ENCODE measurements at regions not wholly inside any gene's neighbourhood (a gene's known extent, or its start where the extent isn't known, plus 50 kb on each side); places are given as distances from the start of the nearest gene placed in this dataset.

DNA sequence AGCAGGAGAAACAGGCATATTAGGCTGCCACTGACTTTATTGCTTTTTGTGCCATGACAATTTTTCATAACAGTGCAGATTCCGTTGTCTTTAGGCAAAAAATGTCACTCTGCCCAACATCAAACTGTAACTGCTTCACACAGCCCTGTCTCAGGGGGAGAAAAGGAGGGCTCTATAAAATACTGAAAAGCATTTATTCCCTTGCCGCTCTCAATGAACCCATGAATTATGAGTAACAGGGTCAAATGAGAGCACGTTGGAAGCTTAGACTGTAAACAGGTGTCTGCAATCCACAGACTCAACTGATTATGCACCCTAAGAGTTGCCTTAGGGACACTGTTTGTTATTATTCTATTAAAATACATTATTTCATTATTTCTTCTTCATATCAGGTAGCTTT, 292.1 kb upstream of the FMN2 start:
- no peak for DNase-seq (ENCODE audit: low read depth)

DNA sequence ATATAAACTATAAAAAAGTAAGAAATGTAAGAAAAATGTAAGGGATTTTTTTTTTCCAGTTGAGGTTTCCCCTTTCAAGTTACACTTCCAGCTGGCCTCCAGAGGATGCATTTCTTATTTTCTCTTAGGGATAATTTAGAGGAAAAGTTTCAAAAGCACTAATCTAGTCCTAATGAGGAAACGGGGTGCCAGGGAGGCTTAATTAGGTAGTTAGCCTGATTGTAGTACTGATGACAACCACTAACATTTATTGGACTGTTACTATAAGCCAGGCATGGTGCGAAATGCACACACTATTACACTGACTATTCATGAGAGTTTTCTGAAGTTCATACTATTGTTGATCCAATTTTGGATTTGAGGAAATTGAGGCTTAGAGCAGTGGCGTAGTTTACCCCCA, 290.8 kb upstream of the FMN2 start:
- DNase-seq (ENCODE audit: low read depth): no peak

DNA sequence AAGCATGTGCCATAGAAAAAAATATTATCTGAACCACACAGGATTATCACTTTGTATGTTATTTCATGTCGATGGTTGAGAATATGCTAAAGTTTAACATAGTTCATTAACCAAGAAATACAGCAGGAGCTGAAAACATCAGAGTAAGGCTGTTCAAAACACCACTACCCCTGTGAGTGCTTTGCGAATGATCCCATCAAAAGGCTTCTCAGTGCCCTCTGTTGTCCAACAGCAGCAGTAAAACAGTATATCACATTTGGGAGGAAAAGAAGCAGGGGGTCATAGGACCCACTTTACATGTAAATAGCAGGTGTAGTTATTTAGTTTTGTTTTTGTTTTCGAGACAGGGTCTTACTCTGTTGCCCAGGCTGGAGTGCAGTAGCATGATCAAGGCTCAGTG, 289.4 kb upstream of the FMN2 start:
- peak; percentile 13 for DNase-seq (ENCODE audit: low read depth)

DNA sequence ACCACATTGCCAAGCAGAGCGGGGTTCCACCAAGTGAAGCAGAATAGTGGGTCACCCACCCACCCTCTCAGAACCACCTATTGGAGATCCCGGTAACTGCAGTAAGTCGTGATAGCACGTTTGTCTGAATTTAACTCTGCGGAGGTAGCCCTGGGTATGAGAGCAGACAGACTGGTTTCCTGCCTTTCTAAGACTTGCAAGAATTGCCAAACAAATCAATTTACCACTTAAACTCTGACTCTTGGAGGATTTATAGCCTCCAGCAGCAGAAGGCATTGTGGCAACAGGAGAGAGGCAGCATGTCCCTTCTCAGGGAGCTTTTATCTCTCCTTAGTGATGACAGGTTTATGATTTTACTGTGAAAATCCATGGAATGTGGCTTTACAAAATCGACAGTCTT, 287.9 kb upstream of the FMN2 start:
- peak; percentile 7 for DNase-seq (ENCODE audit: low read depth)

DNA sequence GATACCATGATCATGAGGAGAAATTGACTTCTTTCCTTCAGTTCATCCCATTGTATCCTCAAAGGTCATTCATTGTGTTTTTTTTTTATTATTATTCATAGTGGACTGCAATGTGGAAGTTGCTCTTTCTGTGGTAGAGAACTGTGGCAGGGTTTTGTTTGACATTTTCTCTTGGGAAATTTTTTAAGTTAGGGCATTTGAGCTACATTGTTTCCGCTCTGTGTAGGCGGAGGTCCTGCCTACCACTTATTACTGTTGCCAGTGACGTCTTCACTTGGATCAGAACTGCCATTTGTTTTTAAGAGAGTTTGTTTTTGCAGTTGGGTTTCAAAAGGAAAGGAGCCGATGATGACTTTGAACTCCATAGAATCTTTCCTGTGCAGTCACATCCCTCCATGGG, 287.4 kb upstream of the FMN2 start:
- no peak for DNase-seq (ENCODE audit: low read depth)

DNA sequence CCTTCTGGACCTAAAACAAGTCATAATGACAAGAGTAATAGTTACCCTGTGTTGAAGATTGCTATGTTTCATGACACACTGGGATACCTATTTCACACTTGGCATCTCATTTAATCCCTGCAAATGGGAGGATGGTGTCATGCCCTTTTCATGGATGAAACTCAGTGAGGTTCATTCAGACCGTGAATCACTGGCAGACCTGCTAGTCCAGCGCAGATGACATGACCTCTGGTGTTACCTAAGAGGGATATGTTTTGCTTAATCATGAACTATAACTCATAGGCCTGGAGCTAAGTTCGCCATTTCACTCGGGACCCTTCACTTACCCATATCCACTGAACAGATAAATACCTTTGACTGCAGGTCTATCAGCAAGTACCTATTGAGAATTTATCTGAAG, 286.6 kb upstream of the FMN2 start:
- peak; percentile 51 for DNase-seq (ENCODE audit: low read depth)

DNA sequence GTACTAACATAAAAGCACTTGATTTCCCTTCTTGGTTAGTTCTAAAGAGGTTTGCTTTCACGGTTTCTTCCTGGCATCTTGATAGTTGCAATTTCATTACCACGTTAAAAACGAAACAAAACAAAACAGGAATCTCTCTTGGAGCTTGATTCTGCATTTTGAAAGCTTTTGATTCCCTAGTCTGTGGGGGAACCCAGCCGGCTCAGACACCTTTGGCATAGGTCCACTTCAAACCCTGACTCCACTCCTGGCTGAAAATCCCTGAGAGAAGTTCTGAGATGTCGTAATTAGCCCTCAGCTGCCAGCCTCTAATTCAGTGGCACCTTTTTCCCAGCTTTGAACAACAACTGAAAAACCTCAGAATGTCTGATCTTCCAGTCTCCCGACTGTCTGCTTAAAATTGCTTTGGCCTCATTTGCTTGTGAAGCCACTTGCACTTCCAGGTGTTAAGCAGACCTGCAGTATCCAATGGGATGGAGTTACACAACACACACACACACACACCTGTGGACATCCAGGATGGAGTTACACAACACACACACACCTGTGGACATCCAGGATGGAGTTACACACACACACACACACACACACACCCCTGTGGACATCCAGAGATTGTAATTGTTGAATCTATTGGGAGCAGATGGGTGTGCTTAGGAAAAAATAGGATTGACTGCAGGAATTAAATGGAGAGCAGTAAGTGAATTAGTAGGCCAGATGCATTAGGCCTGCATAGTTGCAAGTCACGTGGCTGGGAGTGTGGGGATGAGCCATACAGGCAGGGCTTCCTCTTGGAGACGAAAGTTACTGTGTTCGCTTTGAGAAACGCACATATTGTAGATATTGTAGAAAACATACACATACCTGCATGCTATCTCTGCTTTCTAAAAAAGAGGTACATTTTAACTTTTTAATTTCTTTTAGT, 285.6 kb upstream of the FMN2 start:
- peak; percentile 14 for DNase-seq (ENCODE audit: low read depth)

DNA sequence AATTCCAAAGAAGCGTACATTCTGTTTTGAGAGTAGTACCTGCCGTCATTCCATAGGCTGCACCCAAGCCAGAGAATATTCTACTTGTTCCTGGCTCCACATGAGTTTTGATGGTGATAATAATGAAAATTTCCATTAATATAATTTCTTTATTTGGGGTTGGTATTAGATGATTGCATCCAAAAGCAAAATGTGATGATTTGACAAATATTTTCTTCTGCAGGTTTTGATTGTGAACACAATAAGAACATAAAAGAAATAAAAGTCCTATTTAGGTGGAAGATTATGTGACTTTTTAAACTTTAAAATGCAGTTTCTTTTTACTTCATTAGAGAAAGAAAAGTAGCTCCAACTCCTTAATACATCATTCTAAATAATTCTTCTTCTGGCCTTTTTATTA, 284.8 kb upstream of the FMN2 start:
- DNase-seq (ENCODE audit: low read depth): no peak

DNA sequence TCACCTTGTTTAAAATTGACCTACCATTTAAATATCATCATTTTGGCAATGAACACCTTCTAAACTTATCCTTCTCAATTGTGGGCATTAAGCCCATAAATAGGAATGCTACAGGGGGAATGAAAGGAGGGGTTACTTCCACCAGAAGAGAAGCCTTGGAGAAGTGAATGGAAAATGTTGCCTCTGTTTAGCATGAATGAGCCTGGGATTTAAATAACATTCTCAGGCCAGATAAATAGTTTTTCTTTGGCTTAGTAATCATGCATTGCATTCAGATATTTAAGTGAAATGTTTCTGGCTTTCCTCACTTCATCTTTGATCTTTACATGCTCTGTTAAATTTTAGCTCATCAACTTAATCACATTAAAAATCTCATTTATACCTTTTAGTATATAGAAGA, 284.3 kb upstream of the FMN2 start:
- no peak for DNase-seq (ENCODE audit: low read depth)

DNA sequence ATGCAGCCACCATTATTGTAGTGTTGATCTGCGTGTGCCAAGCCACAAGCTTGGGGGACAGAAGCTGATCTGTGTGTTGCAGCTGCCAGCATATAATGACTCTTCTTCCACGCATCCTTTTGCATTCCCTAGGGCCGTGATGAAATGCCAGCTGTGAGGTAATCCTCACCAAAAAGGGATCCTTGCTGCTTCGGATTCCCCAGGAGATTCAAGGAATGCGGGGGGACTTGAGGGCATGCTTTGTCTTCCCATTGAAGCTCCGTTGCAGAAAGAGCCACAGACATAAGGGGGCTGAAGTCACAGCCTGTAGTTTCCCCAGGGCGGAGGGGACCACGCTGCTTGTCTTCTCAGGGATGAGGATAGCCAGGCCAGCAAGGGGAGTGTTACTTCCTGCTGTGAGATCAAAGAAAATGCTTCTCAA, 281.6 kb upstream of the FMN2 start:
- DNase-seq (ENCODE audit: low read depth): peak; percentile 28

DNA sequence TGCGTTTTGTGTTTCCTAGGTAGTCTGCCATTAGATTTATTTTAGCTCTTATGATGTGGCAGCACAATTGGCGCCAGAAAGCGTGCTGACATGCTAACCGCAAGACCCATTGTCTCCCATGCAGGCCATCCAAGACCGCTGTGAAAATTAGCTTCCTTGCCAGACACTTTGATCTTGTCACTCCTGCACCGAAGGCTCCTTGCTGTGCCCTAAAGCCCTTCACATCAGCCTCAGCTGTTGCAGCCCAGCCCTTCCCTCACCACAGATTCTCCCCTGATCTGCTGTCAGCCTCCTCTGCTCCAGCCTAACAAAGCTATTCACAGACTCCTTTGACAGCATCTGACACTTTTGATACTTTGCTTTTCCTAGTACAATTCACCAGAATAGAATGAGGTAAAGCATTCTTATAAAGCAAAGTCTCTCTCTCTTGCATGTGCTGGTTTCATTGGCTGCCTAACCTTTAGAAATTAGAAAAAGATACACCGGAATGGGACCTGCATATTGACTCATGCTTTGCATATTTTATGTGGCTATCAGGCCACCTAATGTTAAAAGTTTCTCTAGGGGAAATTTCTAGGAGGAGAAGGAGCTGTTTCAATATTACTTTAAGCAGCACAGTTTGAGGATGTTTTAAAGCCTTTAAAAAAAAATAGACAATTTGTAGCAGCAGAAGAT, 280.3 kb upstream of the FMN2 start:
- peak; percentile 21 for DNase-seq (ENCODE audit: low read depth)

DNA sequence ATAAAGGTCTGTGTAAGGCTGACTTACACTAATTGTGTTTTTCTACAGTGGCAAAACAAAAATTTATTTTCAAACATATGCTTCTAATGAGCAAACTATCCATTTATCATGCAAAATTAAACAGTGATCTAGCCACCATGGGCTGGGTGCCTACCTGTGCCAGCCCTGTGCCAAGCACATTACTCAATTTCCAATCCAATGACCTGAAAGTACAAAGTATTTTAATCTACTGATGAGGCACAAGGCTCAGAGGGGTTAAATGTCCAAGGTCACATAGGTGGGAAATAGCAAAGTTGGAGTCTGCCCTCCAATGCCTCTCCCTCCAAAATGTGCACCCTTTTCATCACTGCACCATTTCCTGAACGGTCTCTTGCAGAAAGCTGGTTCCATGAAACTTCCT, 279.1 kb upstream of the FMN2 start:
- DNase-seq (ENCODE audit: low read depth): no peak

DNA sequence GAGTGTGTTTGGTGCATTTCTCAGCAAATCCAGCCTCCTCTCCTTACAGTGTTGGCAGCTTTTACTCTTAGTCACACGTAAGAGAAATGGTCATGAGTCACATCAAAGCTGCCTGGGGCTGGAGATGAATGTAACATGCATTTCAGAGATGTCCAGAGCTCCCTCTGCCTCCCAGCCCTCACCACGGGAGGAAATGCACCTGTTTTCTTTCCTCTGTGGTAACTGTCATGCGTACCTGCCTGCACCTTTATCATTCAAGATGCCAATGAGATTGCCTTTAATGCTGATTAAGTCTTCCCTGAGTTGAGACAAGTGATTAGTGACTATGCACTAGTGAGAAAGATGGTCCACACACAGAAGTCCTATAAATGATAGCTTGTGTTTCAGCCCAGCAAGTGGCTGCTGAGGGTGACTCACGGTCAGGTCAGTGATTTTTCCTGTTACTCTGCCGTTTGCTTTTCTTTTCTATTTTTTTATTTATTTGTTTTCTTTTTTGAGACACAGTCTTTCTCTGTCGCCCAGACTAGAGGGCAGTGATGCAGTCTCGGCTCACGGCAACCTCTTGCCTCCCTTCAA, 277.3 kb upstream of the FMN2 start:
- peak; percentile 97 for DNase-seq (ENCODE audit: low read depth)

DNA sequence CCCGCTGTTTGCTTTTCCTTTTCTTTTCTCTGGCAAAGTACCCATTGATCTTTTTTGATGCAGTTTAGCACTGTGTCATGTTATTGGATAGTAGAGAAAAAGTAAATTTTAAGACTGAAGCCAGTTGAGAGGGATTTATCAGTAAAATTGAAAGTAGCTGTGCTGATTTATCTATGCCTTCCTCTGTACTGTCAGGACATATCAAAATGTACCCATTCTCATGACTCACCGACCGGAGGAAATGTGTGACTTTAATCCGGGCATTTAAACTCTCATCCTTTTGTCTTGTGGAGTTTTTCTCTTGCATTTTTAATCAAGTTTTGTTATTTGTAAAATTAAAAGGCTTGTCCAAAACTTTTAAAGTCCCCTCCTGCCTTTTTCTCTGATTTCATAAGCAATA, 276.6 kb upstream of the FMN2 start:
- peak; percentile 19 for DNase-seq (ENCODE audit: low read depth)

DNA sequence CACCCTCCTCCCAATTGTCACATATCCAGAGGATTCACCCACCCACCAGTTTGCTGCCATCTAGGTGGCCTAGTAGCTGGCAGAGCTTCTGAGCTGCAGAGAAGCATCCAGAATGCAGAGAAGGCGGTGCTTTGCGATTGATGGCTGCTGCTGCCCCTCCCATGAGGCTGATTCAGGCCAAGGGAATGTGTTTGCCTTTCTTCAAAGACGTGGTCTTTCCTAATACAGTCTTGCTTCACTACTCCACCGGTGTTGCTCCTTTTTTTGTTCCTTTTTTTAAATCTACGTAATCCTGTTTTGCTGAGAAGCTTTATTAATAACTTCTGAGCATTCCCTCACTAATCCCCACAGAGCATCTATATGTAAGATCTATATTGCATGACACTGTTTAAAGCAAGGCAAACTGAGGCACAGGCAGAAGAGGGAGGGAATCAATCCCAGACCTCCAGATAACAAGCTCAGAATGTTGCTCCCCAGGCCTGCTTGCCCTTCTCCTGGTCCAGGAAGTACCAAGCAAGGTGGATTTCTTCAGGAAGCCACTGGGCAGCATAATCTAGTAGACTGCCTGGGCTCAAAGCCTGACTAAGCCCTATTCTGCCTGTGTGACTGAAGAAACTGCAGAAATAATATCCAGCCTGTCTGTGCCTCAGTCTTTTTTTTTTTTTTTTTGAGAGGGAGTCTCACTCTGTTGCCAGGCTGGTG, 275.5 kb upstream of the FMN2 start:
- peak; percentile 90 for DNase-seq (ENCODE audit: low read depth)

DNA sequence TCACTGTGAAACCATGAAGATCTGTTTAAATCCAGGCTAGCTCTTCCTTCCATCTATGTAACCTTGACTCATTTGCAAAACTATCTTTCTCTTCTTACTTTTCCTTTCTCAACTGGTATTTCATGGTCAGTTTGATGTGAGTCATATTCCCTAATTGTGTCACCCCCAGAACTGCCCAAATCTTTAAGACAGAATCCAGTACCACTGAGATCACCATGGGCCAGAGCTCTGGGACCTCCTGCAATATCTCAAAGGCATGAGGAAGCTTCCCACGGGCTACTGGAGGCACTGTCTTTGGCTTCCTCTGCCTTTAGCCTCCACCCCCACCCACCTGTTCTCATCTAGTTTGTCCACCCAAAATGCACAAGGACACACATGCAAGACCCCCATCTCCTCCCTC, 274.4 kb upstream of the FMN2 start:
- peak; percentile 36 for DNase-seq (ENCODE audit: low read depth)

DNA sequence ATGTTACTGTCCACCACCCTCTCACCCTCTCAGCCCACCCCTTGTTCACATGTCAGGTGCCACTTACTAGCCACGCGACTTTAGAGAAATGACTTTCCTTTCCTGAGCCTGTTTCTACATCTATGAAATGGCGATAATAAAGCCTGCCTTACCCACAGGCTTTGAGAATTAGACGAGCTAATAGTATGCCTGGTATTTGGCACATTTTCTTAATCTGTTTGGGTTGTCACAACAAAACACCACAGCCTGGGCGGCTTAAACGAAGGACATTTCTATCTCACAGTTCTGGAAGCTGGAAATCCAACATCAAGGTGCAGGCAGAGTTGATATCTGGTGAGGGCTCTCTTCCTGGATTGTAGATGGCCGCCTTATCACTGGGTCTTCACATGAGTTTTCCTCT, 273.9 kb upstream of the FMN2 start:
- DNase-seq (ENCODE audit: low read depth): no peak

DNA sequence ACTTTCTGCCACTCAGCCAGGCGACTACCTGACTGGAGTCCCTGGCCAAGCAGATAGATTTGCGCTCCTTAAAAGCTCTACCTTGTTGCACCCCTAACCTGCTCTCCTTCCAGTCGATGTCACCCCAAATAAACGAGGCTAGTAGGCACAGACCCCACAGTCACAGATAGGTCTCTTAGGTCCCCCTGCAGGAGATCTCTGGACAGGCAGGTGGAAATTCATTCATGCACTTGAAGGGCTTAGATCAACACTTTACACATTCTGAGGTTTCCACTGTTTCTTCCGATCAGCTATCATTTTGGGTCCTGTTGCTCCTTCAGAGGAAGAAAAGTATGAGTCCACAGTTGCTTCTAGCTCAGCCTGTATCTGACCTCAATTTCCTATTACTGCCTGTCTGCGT, 272.6 kb upstream of the FMN2 start:
- peak; percentile 27 for DNase-seq (ENCODE audit: low read depth)

DNA sequence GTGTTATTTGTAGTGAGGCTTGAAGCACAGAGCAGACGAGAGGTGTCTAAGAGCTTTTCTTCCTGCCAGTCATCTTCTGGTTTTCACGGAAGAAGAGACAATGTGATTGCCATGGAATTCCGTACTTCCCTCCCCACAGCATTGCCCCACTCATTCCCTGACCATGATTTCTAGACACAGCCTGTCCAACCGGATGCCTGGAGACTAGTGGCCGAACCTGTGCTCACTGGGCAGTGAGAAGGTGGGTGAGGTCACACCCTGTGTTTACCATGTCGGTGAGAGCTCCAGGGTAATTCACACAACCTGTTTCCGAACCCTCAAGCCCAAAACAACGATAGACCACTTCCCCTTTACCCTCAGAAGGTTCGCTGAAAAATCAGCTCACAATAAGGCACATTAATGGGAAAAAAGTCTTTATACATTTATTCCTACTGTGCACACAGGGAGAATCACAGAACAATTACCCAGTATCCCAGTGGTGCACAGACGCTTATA, 271.9 kb upstream of the FMN2 start:
- DNase-seq (ENCODE audit: low read depth): no peak

DNA sequence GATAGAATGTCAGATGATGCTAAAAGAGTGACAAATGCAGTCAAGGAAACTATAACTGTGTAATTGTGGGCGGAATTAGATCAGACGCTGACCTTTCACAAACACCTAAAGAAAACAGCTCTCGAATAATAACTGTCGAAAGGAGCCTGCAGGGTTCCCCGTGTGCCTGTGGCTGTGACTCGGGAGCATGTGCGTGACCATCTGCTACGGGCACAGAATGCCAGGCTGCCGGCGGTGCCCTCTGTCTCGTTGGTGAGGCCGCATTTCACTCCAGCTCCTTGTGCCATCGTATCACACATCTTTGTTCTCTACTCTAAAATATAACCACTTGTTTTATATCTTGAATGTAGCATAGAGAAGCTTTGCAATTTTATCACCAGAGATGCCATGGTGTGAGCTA, 267.8 kb upstream of the FMN2 start:
- no peak for DNase-seq (ENCODE audit: low read depth)

DNA sequence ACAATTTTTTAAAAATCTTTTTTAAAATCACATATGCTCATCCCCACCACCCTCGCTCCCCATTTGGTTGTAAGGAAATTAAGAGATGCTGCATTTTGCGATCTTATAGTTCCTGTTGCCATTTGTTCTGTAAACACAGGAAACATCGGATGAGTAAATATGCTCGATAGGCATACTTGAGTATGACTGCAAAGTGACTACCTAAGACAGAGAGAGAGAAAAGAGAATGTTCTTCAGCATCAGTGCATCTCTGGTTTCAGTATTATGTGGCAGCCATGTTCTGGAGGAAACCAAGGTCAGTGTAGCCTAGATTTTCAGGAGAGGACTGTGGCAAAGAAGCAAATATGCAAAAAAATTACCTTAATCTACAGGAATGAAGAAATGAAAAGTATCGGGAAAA, 265.5 kb upstream of the FMN2 start:
- peak; percentile 76 for DNase-seq (ENCODE audit: low read depth)

DNA sequence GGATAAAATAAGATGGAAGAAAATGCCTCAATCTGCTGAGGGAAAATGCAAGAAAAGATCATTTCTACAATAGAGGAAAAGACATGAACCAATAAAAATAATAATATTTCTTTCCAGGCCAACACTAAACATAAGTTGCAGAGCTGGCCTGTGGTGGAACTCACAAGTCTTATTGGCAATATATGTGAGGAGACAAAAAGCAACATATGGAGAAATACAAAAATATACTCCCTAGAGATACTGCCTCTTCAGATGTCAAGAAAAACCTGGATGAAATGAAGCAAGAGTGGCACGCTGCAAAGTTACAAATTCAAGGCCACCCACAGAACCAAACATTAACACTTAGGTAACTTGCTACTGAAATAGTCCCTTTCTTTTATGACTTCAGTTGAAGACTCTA, 264.9 kb upstream of the FMN2 start:
- no peak for DNase-seq (ENCODE audit: low read depth)
